ENCODE measurements at regions not wholly inside any gene's neighbourhood (a gene's known extent, or its start where the extent isn't known, plus 50 kb on each side); places are given as distances from the start of the nearest gene placed in this dataset.
"Not testable (repeated sequence)": the region's sequence is repeated elsewhere in the genome, so short reads cannot be mapped to it uniquely, and the experiment has no call there.

GRCh38 chr4:74544655-74545361 is 99.9 kb downstream of the AREG start:
- DNase-seq, result no peak

DNA sequence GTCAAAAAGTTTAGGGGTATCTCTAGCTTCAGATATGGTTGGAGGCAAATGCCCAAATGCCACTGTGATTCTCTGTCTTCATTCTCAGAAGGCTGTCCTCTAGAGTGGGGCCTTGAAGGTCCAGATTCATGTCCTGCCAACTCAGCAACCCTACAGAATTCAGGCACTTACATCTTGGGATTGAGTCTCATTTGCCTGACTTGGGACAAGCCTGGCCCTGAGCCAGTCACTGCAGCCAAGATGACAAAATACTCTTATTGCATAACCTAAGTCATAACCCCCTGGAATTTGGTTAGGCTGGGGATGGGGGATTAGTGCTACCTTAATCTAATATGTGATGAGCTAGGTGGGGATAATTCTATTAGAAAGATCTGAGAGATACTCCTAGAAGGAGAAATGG is 100.5 kb downstream of the AREG start:
- DNase-seq, result no peak

DNA sequence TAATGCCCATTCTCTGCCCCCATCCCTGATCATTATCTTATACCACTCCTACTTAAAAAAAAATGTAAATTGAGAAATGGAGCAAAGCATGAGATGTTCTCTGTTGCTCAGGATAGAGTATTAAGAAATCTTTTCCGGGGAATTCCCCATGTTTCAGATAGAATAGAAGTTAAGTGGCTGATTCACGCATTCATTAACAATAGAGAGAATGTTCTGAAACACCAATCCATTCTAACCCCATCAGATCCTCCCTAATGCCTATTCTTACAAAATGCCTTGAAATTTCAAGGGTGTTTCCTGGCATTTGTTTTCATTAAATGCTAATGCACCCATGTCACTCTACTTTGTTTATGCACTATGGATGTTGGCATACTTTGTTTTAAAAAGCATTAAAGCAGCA is 101.1 kb downstream of the AREG start:
- no peak for DNase-seq

DNA sequence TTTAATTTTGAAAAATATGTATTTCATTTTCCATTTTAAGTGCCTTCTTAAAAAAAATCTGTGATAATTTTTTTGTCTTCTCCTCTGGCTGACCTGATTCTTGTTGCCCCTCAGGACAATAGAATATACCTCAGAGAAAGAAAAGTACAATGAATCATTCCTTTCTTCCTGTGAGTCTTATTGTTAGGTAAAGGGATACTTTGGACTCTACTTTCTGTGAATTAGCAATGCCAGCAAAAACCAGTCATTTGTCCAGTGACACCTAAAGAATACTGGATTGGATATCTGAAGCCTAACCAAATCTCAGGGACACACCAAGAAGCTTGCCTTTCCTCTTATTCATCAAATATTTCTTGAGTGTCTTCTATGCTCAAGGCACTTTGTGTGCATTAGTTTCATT is 102.1 kb downstream of the AREG start:
- DNase-seq, result no peak

DNA sequence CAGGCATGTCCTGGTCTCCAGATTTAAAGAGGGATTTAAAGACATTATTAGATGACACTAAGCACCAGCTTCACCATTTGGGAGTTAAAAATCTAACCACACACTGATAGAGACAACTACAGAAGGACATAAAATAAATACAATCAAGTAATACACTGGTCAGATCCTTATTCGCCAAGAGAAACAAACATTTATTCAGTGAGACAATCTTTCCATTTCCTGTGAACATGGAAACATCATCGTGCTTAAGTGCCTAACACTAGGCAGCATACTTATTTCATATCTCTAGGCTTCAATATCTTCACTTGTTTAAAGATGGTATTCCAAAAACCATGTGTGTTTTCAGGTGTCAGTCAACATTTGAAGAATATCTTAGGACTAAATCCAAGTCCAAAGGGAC is 103.6 kb downstream of the AREG start:
- DNase-seq, result no peak

GRCh38 chr4:74549936-74550335 is 105.0 kb downstream of the AREG start:
- no peak for DNase-seq

DNA sequence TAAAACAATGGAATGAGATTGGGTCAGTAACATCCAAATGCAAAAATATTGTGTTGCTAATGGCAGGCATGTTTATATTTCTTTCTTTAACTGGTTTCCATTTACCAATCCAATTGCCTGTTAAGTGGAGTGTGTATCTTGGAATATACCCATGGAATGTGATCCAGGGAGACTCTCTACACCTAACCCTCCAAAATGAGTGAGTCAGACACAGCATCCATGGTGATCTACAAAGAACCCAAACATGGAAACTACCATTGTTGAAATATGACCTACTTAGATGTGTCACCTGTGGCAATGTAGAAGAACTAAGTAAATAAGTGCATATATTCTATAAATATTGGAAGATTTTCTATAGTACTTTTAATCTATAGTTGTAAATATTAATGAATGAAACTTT is 110.3 kb downstream of the AREG start:
- no peak for DNase-seq

GRCh38 chr4:74555843-74556242 is 110.9 kb downstream of the AREG start:
- DNase-seq, result no peak

DNA sequence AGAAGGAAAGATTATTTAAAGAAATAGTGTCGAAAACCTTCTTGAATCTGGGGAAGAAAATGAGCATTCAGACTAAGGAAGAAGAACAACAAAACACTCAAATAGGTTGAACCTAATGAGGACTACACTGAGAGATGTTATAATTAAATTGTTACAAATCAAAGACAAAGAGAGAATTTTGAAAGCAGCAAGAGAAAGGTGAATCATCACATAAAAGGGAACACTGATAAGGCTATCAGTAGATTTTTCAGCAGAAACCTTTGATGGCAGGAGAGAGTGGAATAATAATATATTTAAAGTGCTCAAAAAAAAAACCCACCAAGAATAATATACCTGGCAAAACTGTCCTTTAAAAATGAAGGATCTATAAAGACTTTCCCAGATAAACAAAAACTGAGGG is 114.9 kb downstream of the AREG start:
- DNase-seq, result no peak

- no peak for DNase-seq
These were observed 123.0 kb downstream of the AREG start for GRCh38 chr4:74567981-74568380.

GRCh38 chr4:74570095-74570494 is 125.2 kb downstream of the AREG start:
- DNase-seq, result no peak

GRCh38 chr4:74578329-74578728 is 133.4 kb downstream of the AREG start:
- no peak for DNase-seq

DNA sequence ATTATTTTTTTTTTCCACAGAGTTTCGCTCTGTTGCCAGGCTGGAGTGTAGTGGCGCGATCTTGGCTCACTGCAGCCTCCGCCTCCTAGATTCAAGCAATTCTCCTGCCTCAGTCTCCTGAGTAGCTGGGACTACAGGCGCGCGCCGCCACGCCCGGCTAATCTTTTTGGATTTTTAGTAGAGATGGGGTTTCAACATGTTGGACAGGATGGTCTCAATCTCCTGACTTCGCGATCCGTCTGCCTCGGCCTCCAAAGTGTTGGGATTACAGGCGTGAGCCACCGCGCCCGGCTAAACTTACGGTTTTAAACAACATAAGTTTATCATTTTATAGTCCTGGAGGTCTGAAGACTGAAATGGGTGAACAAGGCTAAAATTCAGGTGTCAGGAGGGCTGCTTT is 133.9 kb downstream of the AREG start:
- not testable (repeated sequence) for DNase-seq

DNA sequence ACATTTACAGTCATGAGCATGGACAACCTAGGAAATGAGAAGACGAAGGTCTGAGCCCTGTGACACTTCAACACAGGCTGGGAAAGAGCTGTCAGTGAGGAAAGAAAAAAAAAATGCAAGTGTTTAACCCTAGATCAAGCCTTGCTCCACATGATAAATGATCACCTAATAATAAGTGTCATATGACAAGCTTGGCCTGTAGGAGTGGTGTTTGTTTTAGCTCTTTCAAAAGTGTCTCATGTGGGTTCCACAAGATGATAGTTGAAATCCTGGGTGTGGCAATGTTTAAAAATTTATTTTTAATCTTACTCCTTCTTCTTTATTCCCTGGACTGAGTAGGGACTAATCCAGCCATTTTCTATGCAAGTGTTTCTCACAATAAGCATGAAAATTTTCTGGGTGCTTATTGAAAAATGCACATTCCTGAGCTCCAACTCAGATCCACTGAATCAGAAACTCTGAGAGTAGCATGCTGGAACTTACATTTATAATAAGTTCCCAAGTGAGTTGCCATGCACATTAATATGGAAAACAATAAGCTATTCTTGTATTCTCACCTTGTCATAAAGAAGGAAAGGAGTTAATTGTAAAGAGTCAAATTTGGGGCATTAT is 138.3 kb downstream of the AREG start:
- no peak for DNase-seq

- DNase-seq, result no peak
These were observed 138.8 kb downstream of the AREG start for GRCh38 chr4:74583757-74584156.

DNA sequence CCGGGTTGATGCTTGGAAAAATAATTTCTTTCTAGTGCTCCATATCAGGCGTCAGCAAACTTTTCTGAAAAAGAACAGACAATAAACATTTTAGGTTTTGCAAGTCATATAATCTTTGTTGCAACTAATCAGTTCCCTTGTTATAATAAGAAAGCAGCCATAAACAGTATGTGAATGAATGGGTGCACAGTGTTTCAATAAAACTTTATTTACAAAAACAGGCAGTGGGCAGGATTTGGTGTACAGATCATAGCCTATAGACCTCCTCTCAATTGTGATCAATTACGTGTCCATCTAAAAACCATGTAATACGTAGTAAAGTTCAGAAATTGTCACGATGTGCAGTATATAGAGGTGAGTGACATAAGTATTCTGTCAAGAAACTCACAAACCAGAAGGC is 143.4 kb downstream of the AREG start:
- DNase-seq, result no peak

DNA sequence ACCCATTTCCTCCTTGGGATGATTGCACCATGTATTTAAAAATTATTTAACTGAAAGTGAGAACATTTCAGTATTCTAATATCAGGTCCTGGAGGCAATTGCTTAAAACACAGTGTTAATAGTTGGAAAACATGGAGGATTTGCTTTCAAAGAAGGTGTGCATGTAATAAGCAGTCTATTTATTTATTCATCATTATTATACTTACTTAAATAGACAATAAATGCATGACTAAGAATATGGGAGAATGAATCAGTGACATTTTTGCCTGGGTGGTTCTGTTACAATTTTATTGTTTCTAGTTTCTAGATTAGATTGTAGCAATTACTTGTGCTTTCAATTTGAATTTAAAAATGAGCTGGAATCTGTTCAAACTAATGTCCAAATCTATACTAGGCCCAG is 145.5 kb downstream of the AREG start:
- no peak for DNase-seq

- no peak for DNase-seq
These were observed 153.8 kb downstream of the AREG start for GRCh38 chr4:74598611-74599325.

GRCh38 chr4:74603186-74603585 is 158.2 kb downstream of the AREG start:
- DNase-seq, result no peak

DNA sequence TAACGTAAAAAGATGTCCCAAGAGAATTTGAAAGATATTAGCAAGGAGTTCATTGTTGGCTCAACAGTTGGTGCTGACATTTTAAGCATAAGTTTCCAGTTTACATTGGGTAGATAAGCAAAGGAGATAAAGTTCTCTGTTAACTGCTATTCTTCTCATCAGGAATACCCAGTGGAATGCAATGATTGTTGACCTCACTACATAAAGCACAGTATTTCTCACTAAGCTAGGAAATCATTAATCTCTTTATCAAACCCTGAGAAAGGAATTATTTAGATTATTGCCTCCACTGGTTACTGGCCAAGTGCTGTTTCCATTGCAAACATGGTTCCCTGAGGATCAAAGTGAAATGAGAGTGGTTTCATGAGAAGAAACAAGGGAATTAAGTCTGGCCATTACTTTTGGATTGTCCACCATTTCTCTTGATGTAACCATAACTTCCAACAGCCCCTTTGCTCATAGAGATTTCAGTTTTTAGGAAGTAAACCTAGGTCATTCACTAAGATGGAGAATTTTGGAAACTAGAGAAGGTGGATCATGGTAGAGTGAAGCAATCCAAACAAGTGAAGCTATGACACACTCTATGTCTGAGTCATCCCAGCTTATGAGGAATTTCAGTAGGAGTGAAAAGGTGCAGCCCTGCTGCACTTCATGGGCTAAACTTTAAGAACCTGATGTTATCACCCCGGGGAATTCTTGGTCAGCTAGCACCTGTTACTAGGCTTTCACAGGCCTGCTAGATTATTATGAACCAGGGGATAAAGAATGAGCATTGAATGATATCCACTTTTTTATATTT is 163.4 kb downstream of the AREG start:
- DNase-seq, result no peak

GRCh38 chr4:74610491-74610890 is 165.6 kb downstream of the AREG start:
- no peak for DNase-seq

- DNase-seq, result no peak
These were observed 167.9 kb downstream of the AREG start for GRCh38 chr4:74612837-74613236.

DNA sequence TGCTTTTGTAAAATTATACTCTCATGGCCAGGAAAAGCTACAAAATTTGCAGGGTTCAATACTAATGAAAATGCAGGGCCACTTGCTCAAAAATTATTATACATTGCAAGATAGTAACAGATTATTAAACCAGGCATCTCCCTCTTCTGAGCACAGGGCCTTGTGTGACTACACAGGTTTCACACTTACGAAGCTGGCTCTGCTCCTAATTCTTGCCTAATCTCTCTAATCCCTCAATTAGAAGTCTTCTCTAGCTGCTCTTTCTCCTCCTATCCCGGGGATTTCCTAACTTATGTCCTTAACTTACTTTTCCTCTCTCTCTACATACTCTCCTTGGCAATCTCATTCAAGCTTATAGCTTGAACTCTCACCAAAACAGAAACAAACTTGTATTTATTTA is 168.3 kb downstream of the AREG start:
- DNase-seq, result no peak

Measured in C1 segment of cervical spinal cord (tissue), 14 donors.